H1 (cell line): ENCODE measurements at regions not wholly inside any gene's neighbourhood (a gene's known extent, or its start where the extent isn't known, plus 50 kb on each side); places are given as distances from the start of the nearest gene placed in this dataset.

Source experiments
- CHD7 ChIP-seq: fragments of 300-600 bp; sonication (generic); IDR thresholded peaks from 2 replicates; pipeline ENCODE4 v1.7.1; 2012; ENCODE audit warnings: low read length, moderate library complexity, mild to moderate bottlenecking, inconsistent platforms; ENCODE audit not compliant: insufficient replicate concordance
- CTCF ChIP-seq, 3 experiments: IDR thresholded peaks; 1 replicate in 2 of 3; 2 replicates in 1 of 3; pipeline versions ENCODE4 v1.5.1 to v1.6.1; 2011; ENCODE audit warnings: low read length in 3 of 3, mild to moderate bottlenecking in 3 of 3, inconsistent platforms in 2 of 3, low read depth in 1 of 3, moderate library complexity in 1 of 3; ENCODE audit not compliant: insufficient read depth in 1 of 3; ENCODE audit errors: control extremely low read depth in 1 of 3
- EGR1 ChIP-seq: IDR thresholded peaks from 2 replicates; pipeline ENCODE4 v1.6.1; 2011; ENCODE audit warnings: low read depth, low read length, borderline replicate concordance
- KDM5A ChIP-seq: fragments of 200-600 bp; IDR thresholded peaks from 2 replicates; pipeline ENCODE4 v1.7.1; 2012; ENCODE audit warnings: mild to moderate bottlenecking, low read length, inconsistent platforms, mixed read lengths
- RNF2 ChIP-seq: fragments of 200-900, 300-1000 bp; sonication (generic); IDR thresholded peaks from 2 replicates; pipeline ENCODE4 v1.7.1; 2016; ENCODE audit warnings: borderline replicate concordance, low read depth, mild to moderate bottlenecking, antibody characterized with exemption, low read length; ENCODE audit not compliant: poor library complexity, severe bottlenecking; ENCODE audit errors: missing control alignments
- SIN3A ChIP-seq, 2 experiments: IDR thresholded peaks in 1 of 2; conservative IDR thresholded peaks in 1 of 2; 2 replicates each; pipeline ENCODE4 v1.6.1; 2011 to 2012; ENCODE audit warnings: low read length in 2 of 2, improper control_type of control experiment in 1 of 2, low read depth in 1 of 2, mild to moderate bottlenecking in 1 of 2

- no peak for TF ChIP-seq CHD7
- TF ChIP-seq KDM5A: no peak
- TF ChIP-seq EGR1: no peak
- TF ChIP-seq CTCF (IDR thresholded peaks at IDR 0.05; ENCODE audit: control extremely low read depth in 1 of 3, insufficient read depth in 1 of 3, low read depth in 1 of 3, low read length in 3 of 3): no peak
- no peak for TF ChIP-seq RNF2
- no peak for TF ChIP-seq SIN3A (conservative IDR thresholded peaks at IDR 0.05 in 1 of 2, IDR thresholded peaks at IDR 0.05 in 1 of 2; ENCODE audit: low read depth in 1 of 2, low read length in 2 of 2)
These were observed 123.5 kb upstream of the HS6ST1 start (continued) for GRCh38 chr2:128442053-128442751.
